ENCODE measurements at regions not wholly inside any gene's neighbourhood (a gene's known extent, or its start where the extent isn't known, plus 50 kb on each side); places are given as distances from the start of the nearest gene placed in this dataset.

GRCh38 chr4:8705161-8706145, 112.9 kb downstream of the CPZ start:
- H3K36me3 ChIP-seq (ENCODE audit: insufficient read depth, low read depth, low read length), result no peaks in the 10 kb centered on the region

DNA sequence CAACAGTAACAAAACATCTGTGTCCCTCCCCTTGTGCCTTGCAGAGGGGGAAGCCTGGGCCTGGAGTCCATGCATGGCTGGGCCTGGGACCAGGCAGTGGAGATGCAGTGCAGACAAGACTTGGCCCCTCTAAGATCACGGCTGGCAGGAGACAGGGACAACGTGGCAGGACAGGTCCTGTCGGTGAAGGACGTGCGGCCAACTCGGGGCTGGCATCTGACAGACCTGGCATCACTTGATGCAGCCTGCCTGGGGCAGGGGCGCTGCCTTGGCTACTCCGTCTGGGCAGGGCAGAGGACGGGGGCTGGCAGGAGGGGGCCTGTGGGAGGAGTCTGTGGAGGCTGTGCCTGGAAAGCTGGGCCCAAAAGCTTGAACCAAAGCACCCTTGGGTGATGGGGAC, 112.1 kb downstream of the CPZ start:
- H3K36me3 ChIP-seq (ENCODE audit: insufficient read depth, low read depth, low read length), result no peaks in the 10 kb centered on the region
- H3K27me3 ChIP-seq (ENCODE audit: insufficient read depth, low read length), result no peaks in the 10 kb centered on the region
- H3K4me1 ChIP-seq (ENCODE audit: insufficient read depth, low read length), result no peaks in the 10 kb centered on the region; the same call in 1 of the 2 replicates

More at GRCh38 chr4:8705161-8706145, 112.9 kb downstream of the CPZ start:
- no peak overlapping the region for H3K9ac ChIP-seq (ENCODE audit: low read depth, low read length)
- no peaks in the 10 kb centered on the region; the same call in 1 of the 2 replicates for H3K4me1 ChIP-seq (ENCODE audit: insufficient read depth, low read length)
- H3K27ac ChIP-seq (ENCODE audit: low read length), result no peak overlapping the region
- no peaks in the 10 kb centered on the region for H3K9me3 ChIP-seq (ENCODE audit: insufficient read depth, low read depth, low read length)
- H3K4me3 ChIP-seq (ENCODE audit: low read length), result no peak overlapping the region
- H3K27me3 ChIP-seq (ENCODE audit: insufficient read depth, low read length), result no peaks in the 10 kb centered on the region

DNA sequence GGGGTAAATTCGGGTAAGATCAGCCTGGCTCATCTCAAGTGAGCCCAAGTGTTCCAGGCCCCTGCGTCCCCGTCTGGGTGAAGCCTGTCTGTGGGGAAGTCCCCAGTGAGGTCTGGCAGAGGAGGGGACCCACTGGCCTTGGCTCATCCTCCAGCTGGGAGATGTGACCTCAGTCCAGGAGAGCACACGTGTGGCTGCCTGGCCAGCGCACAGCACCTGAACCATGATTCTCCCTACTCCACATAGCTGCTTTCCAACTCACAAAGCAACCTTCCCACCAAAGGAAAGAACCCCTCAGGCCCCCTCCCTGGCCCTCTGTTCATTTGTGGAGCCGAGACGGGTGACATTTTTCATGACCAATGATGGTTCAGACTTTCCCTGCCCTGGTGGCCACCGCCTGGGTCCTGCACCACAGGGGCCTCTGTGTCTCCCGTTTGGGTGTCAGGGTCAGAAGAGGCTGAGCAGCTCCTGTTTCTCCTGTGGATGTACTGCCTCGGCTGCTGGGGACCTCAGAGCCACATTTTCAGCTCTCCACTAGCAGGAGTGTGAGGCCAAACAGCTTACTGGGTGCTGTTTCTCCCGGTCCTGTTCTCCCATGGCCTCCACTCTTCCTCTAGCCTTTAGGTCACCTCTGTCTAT, 111.4 kb downstream of the CPZ start:
- Histone ChIP-seq H3K36me3 (ENCODE audit: insufficient read depth, low read depth, low read length) (no peaks in the 10 kb centered on the region), H3K4me1 (ENCODE audit: insufficient read depth, low read length) (no peaks in the 10 kb centered on the region; the same call in 1 of the 2 replicates), H3K9me3 (ENCODE audit: insufficient read depth, low read depth, low read length) (no peaks in the 10 kb centered on the region), H3K4me3 (ENCODE audit: low read length) (no peak overlapping the region), H3K9ac (ENCODE audit: low read depth, low read length) (no peak overlapping the region), H3K27ac (ENCODE audit: low read length) (no peak overlapping the region), H3K27me3 (ENCODE audit: insufficient read depth, low read length) (no peaks in the 10 kb centered on the region)

More for the DNA sequence above, 112.1 kb downstream of the CPZ start:
- no peak overlapping the region for H3K4me3 ChIP-seq (ENCODE audit: low read length)
- no peak overlapping the region for H3K9ac ChIP-seq (ENCODE audit: low read depth, low read length)
- no peak overlapping the region for H3K27ac ChIP-seq (ENCODE audit: low read length)
- no peaks in the 10 kb centered on the region for H3K9me3 ChIP-seq (ENCODE audit: insufficient read depth, low read depth, low read length)

DNA sequence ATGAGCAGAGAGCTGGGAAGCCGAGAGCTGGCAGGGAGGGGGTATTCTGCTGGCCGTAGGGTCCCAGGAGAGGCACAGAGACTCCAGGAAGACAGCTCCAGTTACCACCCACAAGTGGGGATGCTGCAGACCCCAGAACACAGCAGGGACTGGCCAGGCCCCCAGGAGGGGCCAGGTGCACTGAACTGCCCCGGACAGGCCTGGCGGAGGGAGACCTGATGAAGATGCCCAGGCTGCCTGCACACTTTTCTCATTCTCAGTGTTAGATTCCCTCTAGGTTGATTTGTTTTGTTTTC, 110.8 kb downstream of the CPZ start:
- no peaks in the 10 kb centered on the region; the same call in 1 of the 2 replicates for H3K4me1 ChIP-seq (ENCODE audit: insufficient read depth, low read length)
- H3K36me3 ChIP-seq (ENCODE audit: insufficient read depth, low read depth, low read length), result no peaks in the 10 kb centered on the region
- H3K27me3 ChIP-seq (ENCODE audit: insufficient read depth, low read length), result no peaks in the 10 kb centered on the region
- no peak overlapping the region for H3K9ac ChIP-seq (ENCODE audit: low read depth, low read length)
- H3K4me3 ChIP-seq (ENCODE audit: low read length), result no peak overlapping the region
- no peaks in the 10 kb centered on the region for H3K9me3 ChIP-seq (ENCODE audit: insufficient read depth, low read depth, low read length)
- H3K27ac ChIP-seq (ENCODE audit: low read length), result no peak overlapping the region

DNA sequence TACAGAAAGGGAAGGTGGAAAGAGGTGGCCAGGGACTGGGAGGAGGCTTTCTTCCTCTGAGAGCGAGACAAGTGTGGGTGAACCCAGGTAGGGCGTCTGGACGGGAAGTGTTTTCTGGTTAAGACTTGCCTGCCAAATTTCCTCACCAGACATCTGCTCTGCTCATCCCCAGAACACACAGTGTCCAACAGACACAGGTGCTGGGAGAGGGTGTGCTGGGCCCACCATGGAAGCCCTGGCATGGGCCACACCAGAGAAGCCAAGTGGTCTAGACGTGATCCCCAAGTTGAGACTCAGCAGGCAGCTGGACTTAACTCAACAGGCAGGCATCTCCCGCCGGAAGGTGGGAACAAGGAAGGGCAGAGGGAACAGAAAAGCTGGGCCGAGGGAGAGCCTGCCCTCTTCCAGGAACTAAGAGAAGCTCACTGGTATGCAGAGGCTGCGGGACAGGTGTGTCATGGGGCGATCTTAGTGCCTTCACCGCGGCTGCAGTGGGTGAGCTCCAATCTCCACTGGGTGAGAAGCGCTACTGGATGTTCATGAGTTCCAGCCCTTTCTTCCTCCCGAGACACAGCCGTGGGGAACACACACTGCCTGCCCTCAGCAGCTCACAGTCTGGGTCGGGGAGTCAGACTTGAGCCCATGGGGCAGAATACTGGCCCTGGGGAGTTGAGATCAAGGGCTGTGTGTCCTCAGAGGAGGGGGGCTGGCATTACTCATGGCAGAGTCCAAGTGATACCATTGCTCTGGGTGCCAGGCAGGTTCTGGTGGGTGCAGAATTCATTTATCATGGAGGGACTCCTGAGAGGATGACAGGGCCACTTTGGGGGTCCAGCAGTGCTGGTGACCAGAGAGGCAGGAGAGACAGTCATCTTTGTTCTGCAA, 110.2 kb downstream of the CPZ start:
- no peaks in the 10 kb centered on the region; the same call in 1 of the 2 replicates for H3K27me3 ChIP-seq (ENCODE audit: insufficient read depth, low read length)
- no peak overlapping the region for H3K27ac ChIP-seq (ENCODE audit: low read length)
- no peak overlapping the region for H3K9ac ChIP-seq (ENCODE audit: low read depth, low read length)
- no peaks in the 10 kb centered on the region for H3K9me3 ChIP-seq (ENCODE audit: insufficient read depth, low read depth, low read length)
- no peaks in the 10 kb centered on the region for H3K36me3 ChIP-seq (ENCODE audit: insufficient read depth, low read depth, low read length)
- H3K4me3 ChIP-seq (ENCODE audit: low read length), result no peak overlapping the region
- no peaks in the 10 kb centered on the region; the same call in 1 of the 2 replicates for H3K4me1 ChIP-seq (ENCODE audit: insufficient read depth, low read length)

- Histone ChIP-seq H3K36me3 (ENCODE audit: insufficient read depth, low read depth, low read length) (no peaks in the 10 kb centered on the region), H3K4me3 (ENCODE audit: low read length) (no peak overlapping the region), H3K27me3 (ENCODE audit: insufficient read depth, low read length) (no peaks in the 10 kb centered on the region; the same call in 1 of the 2 replicates)
Observed at GRCh38 chr4:8702020-8702495, 109.5 kb downstream of the CPZ start.

DNA sequence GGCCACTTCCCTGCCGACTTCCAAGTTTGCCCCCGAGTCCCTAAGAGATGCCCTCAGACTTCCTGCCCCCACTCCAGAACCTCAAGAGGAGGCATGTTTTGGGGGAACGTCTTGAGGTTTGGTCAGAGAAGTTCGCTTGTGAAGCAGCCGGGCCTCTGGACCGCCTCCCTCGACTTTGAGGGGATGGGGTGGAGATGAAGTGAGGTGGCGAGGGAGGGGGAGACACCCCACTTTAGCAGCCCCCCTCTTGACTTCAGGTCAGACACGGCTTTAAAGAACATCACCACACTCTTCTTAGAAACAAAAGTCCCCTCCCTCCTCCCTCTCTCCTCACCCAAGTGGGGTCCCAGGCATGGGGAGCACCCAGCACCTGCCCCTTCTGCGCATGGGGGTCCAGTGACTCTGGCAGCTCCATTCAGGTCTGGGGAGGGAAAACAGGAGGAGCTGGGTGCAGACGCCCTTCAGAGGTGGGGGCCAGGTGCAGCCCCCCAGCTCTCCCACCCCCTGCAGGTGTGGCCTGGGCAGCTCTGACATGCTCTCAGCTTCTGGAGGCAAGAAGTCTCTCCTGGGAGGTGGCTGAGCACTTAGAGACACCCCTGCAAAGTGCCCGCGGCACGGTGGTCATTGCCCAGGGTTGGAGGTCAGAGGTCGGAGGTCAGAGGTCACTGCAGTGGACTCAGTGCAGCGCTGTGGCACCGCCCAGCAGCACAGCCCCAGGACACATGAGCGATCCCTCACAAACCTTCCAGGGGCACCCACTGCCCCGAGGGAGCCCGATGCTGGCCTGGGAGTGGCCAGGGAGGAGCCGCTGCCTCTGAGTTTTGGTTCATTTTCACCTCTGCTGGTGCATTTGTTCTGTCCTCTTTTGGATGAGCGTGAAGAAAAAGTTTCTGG, 108.8 kb downstream of the CPZ start:
- Histone ChIP-seq H3K27me3 (ENCODE audit: insufficient read depth, low read length) (no peaks in the 10 kb centered on the region; the same call in 1 of the 2 replicates), H3K27ac (ENCODE audit: low read length) (no peak overlapping the region), H3K4me1 (ENCODE audit: insufficient read depth, low read length) (no peaks in the 10 kb centered on the region)

More at GRCh38 chr4:8702020-8702495, 109.5 kb downstream of the CPZ start:
- Histone ChIP-seq H3K27ac (ENCODE audit: low read length) (no peak overlapping the region), H3K9me3 (ENCODE audit: insufficient read depth, low read depth, low read length) (no peaks in the 10 kb centered on the region), H3K4me1 (ENCODE audit: insufficient read depth, low read length) (no peaks in the 10 kb centered on the region; the same call in 1 of the 2 replicates), H3K9ac (ENCODE audit: low read depth, low read length) (no peak overlapping the region)

GRCh38 chr4:8700531-8700930, 108.0 kb downstream of the CPZ start:
- Histone ChIP-seq H3K9ac (ENCODE audit: low read depth, low read length) (no peak overlapping the region), H3K9me3 (ENCODE audit: insufficient read depth, low read depth, low read length) (no peaks in the 10 kb centered on the region), H3K36me3 (ENCODE audit: insufficient read depth, low read depth, low read length) (no peaks in the 10 kb centered on the region), H3K4me1 (ENCODE audit: insufficient read depth, low read length) (no peaks in the 10 kb centered on the region), H3K27me3 (ENCODE audit: insufficient read depth, low read length) (no peaks in the 10 kb centered on the region; the same call in 1 of the 2 replicates), H3K27ac (ENCODE audit: low read length) (no peak overlapping the region), H3K4me3 (ENCODE audit: low read length) (no peak overlapping the region)

More for the DNA sequence above, 108.8 kb downstream of the CPZ start:
- no peak overlapping the region for H3K9ac ChIP-seq (ENCODE audit: low read depth, low read length)
- H3K4me3 ChIP-seq (ENCODE audit: low read length), result no peak overlapping the region
- no peaks in the 10 kb centered on the region for H3K9me3 ChIP-seq (ENCODE audit: insufficient read depth, low read depth, low read length)
- H3K36me3 ChIP-seq (ENCODE audit: insufficient read depth, low read depth, low read length), result no peaks in the 10 kb centered on the region

DNA sequence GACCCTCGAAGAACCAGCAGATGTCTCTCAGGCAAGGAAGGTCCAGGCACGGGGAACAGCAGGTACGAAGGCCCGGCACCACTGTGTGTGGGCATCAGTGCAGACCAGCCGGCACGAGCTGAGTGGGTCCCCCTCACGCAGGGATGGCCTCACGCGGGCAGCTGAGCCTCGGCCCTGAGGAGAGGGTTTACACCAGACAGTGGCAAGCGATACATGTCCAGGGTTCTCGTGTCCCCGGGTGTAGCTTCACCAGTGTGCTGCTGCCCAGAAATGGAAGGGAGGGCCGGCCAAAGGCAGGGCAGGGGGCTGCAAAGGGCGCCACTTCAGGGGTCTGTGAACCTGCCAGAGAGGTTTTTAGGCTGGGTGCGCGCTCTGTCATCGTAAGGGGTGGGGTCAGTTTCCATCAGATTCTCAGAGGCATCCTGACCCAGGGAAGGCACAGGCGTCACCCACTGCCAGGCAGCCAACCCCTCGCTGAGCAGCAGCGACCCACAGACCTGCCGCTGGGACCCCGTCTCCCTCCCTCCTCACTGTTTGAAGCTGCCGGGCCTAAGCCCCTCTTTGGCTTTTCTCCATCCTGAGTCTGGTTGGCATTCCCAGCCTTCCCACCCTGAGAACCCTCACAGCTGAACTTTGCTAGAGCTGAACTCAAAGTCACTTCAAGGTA, 107.0 kb downstream of the CPZ start:
- Histone ChIP-seq H3K36me3 (ENCODE audit: insufficient read depth, low read depth, low read length) (no peaks in the 10 kb centered on the region), H3K27me3 (ENCODE audit: insufficient read depth, low read length) (no peaks in the 10 kb centered on the region; the same call in 1 of the 2 replicates), H3K27ac (ENCODE audit: low read length) (no peak overlapping the region), H3K9me3 (ENCODE audit: insufficient read depth, low read depth, low read length) (no peaks in the 10 kb centered on the region), H3K4me1 (ENCODE audit: insufficient read depth, low read length) (no peaks in the 10 kb centered on the region), H3K4me3 (ENCODE audit: low read length) (no peak overlapping the region), H3K9ac (ENCODE audit: low read depth, low read length) (no peak overlapping the region)

DNA sequence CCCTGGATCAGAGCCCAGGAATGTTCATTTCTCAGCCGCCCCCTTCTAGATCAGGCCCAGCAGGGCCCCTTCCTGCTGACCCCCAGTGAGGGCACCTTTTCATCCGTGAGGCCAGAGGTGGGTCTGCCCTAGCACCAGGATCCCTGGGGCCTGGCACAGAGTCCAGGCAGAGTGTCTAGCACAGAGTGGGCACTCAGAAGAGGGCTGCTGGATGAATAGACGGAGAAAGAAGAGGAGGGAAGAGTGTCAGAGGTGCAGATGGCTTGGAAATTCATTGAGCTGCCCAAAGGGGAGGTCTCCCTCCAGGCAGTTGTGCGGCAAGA, 106.5 kb downstream of the CPZ start:
- Histone ChIP-seq H3K27me3 (ENCODE audit: insufficient read depth, low read length) (no peaks in the 10 kb centered on the region; the same call in 1 of the 2 replicates), H3K4me1 (ENCODE audit: insufficient read depth, low read length) (no peaks in the 10 kb centered on the region), H3K4me3 (ENCODE audit: low read length) (no peak overlapping the region)

More for the DNA sequence above, 106.5 kb downstream of the CPZ start:
- H3K36me3 ChIP-seq (ENCODE audit: insufficient read depth, low read depth, low read length), result no peaks in the 10 kb centered on the region
- H3K9ac ChIP-seq (ENCODE audit: low read depth, low read length), result no peak overlapping the region
- no peaks in the 10 kb centered on the region for H3K9me3 ChIP-seq (ENCODE audit: insufficient read depth, low read depth, low read length)
- no peak overlapping the region for H3K27ac ChIP-seq (ENCODE audit: low read length)
